Testis (tissue), 2 donors: ENCODE measurements at regions not wholly inside any gene's neighbourhood (a gene's known extent, or its start where the extent isn't known, plus 50 kb on each side); places are given as distances from the start of the nearest gene placed in this dataset.

Experiments used
- POLR2A ChIP-seq: fragments of 450-650 bp; IDR thresholded peaks from one replicate; pipeline ENCODE4 v1.6.1; 2017; ENCODE audit warnings: antibody characterized with exemption, mild to moderate bottlenecking, moderate library complexity
- TF ChIP-seq, protein P1 (sequence below), 3 experiments: fragments of 450-650 bp in 2 of 3; fragments of 200-600 bp in 1 of 3; sonication (generic) in 1 of 3; IDR thresholded peaks; one replicate each; pipeline ENCODE4 v1.5.1; 2016 to 2019; ENCODE audit warnings: antibody characterized with exemption in 3 of 3, mild to moderate bottlenecking in 2 of 3, moderate library complexity in 1 of 3

DNA sequence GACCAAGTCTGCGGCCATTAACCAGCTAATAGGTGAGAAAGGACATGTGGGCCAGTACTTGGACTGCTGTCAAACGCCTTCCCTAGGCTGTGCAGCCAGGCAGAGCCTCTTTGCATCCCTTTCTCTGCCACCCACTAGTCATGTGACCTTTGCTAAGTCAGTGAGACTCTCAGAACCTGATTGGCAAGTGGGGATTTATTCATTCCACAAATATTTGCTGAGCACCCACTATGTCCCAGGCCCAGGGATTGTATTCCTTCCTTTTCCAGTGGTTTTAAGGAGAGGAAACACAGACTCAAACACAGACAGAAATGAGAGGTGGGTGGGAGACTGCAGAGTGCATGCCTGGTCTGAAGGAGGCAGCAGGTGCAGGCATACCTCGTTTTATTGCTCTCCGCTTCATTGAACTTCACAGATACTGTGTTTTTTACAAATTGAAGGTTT, 71.6 kb upstream of the GALNT10 start:
- TF ChIP-seq, protein P1, sequence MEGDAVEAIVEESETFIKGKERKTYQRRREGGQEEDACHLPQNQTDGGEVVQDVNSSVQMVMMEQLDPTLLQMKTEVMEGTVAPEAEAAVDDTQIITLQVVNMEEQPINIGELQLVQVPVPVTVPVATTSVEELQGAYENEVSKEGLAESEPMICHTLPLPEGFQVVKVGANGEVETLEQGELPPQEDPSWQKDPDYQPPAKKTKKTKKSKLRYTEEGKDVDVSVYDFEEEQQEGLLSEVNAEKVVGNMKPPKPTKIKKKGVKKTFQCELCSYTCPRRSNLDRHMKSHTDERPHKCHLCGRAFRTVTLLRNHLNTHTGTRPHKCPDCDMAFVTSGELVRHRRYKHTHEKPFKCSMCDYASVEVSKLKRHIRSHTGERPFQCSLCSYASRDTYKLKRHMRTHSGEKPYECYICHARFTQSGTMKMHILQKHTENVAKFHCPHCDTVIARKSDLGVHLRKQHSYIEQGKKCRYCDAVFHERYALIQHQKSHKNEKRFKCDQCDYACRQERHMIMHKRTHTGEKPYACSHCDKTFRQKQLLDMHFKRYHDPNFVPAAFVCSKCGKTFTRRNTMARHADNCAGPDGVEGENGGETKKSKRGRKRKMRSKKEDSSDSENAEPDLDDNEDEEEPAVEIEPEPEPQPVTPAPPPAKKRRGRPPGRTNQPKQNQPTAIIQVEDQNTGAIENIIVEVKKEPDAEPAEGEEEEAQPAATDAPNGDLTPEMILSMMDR (IDR thresholded peaks at IDR 0.05) = no peak
- TF ChIP-seq POLR2A = no peak
